ENCODE measurements at regions not wholly inside any gene's neighbourhood (a gene's known extent, or its start where the extent isn't known, plus 50 kb on each side); places are given as distances from the start of the nearest gene placed in this dataset.
A peak's percentile ranks its signal among the peaks of the same experiment; 100 is the strongest.
"Not testable (repeated sequence)": the region's sequence is repeated elsewhere in the genome, so short reads cannot be mapped to it uniquely, and the experiment has no call there.

DNA sequence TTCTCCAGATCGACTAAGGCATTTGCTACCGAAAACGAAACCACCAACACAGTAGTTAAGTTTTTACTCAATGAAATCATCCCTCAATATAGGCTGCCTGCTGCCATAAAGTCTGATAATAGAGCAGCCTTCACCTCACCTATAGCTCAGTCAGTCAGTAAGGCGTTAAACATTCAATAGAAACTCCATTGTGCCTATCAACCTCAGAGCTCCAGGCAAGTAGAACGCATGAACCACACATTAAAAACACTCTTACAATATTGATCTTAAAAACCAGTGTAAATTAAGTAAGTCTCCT is 160.6 kb downstream of the DEFB131A start:
- not testable (repeated sequence) for DNase-seq

DNA sequence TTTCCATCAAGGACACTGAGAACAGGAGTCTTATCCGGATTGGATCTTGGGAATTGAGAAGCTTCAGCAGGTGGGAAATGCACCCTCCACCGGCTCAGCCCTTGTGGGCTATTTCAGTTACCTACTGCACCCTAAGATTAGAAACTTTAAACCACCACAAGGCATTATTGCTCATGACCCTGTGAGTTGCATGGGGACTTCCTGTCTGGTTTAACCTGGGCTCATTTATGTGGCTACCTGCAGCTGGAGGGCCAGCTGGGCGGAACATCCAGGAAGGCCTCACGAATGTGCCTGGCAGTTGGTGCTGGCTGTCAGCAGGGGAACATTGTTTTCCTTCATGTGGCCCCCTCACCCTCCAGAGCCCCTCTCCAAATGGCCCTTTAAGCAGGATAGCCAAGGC is 164.1 kb downstream of the DEFB131A start:
- no peak for DNase-seq

DNA sequence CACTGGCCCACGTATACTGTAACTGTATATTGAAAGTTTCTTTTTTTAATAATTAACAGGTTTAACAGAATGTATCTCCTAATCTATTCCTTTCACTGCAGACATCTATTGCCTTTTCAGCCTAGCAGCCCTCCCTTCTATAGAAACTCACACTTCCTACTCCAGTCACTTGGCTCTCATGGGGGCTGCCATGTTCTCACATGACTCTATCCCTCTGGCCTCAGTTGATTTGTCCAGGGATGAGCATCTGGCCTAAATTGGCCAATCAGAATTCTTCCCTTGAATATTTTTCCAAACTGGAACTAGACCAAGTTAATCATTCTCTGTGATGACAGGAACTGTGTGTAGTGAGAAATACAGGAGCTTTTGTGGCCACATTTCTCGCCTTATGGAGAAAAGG is 166.1 kb downstream of the DEFB131A start:
- not testable (repeated sequence) for DNase-seq

DNA sequence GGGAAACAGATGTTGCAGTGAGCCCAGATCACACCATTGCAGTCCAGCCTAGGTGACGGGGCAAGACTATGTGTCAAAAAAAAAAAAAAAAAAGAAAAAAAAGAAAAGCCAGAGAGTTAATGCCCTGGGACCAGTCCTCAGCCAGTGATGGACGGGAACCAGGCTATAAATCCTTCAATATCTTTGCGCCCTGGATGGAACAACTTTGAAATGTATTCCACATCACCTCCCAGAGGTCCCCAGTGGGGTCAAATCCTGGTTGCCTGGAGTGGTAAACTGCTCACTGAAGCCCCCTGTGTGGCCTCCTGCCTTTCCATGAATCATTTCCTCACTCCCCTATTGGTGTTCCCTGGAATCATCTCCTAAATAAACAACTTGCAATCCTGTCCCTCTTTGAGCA is 166.9 kb downstream of the DEFB131A start:
- no peak for DNase-seq

DNA sequence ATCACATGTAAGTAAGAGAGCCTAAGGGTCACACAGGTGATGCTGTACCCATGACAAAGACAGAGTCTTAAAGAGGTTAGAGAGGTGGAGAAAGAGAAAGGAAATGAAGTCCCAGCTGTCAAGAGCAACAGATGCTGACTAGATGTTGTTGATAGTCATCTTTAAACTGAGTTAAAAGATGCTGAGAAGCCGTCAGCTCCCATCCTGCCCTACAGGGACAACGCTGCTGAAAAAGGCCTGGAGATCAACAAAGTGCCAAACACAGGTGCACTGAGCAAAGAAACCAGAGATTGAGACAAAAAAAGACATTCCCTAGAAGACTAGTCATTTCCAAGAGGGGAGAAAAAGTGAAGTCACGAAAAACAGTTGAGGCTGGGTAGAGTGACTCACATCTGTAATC is 145.0 kb upstream of the DRD5 start:
- not testable (repeated sequence) for DNase-seq

DNA sequence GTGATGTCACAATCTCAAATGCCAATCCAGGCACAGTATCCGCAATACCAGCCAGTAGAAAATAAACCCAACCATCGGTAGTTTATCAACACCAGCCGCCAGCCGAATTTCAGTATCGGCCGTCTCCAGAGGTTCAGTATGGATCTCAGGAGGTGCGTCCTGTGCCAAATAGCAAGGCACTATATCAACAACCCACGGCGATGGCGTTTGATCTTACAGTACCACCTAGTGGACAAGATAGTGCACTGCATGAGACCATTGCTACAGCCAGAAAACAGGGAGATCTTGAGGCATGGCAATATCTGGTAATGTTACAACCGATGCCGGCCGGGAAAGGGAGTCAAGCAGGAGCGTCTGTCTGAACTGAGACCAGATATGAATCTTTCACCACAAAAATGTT is 121.8 kb upstream of the DRD5 start:
- not testable (repeated sequence) for DNase-seq

DNA sequence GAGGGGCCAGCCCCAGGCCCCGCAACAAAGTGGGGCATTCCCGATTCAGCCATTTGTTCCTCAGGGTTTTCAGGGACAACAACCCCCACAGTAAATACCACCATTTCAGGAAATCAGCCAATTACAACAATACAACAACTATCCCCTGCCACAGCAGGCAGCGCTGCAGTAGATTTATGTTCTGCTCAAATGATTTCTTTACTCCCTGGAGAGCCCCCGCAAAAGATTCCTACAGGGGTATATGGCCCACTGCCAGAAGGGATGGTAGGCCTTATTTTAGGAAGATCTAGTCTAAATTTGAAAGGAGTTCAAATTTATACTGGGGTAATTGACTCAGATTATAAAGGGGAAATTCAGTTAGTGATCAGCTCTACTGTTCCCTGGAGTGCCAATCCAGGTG is 120.5 kb upstream of the DRD5 start:
- DNase-seq, result not testable (repeated sequence)

DNA sequence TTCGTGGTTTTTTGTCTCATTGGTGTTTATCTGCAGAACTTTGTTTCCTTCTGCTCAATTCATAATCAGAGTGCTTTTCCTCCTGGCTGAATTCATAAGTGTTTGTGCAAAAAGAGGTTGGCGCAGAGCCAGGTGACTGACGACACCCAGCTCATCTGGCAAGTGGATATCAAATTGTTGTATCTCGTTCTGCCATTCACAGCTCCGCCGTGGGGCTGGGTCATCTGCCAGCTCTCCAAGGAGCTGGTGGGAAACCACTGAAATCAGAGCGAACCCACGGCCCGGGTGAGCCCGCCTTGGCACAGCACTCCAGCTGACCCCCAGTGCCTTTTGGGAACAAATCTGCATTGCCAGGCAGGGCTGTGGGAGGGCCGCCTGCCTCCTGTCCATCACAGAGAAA is 110.7 kb upstream of the DRD5 start:
- DNase-seq, result not testable (repeated sequence)

DNA sequence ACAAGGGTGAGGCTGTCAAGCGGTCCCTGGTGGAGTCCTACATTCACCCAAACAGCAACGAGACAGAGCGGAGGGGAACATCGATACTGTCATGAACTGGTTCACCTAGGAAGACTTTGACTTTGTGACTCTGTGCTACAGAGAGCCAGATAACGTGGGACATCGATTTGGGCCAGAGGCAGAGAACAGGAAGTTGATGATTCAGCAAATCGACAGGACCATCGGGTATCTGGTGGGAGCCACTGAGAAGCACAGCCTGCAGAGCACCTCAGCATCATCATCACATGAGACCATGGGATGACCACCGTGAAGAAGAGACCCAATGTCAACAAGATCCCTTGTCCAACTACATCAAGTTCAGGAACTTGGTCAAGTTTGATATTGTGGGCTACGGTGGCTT is 104.1 kb upstream of the DRD5 start:
- DNase-seq, result not testable (repeated sequence)

DNA sequence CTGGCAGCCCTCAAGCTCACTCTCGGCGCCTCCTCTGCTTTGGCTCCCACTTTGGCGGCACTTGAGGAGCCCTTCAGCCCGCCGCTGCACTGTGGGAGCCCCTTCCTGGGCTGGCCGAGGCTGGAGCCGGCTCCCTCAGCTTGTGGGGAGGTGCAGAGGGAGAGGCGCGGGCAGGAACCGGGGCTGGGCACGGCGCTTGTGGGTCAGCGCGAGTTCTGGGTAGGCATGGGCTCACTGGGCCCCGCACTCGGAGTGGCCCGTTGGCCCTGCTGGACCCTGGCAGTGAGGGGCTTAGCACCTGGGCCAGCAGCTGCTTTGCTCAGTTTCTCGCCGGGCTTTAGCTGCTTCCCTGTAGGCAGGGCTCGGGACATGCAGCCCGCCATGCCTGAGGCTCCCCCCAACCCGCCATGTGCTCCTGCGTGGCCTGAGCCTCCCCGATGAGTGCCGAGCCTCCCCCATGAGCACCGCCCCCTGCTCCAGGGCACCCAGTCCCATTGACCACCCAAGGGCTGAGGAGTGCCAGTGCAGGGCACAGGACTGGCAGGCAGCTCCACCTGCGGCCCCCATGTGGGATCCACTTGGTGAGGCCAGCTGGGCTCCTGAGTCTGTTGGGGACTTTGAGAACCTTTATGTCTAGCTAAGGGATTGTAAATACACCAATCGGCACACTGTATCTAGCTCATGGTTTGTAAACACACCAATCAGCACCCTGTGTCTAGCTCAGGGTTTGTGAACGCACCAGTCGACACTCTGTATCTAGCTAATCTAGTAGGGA is 101.5 kb upstream of the DRD5 start:
- DNase-seq, result no peak

DNA sequence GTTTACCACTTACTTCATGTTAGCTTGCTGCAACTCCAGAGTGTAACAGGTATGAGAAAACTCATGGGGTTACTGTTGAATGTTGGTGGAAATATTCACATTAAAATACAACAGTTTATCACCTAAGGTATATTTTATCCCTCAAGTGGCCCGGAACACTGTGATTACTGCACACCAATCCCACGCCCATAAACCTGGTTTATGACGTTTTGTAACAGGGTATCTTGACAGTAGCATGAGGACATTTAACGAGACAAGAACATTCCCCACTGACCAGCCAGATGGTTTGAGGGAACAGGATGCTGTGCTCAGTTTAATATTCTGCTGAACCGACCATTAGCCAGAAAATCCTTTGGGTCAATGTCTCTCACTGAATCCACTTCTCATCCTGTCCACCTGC is 98.3 kb upstream of the DRD5 start:
- DNase-seq, result not testable (repeated sequence)

DNA sequence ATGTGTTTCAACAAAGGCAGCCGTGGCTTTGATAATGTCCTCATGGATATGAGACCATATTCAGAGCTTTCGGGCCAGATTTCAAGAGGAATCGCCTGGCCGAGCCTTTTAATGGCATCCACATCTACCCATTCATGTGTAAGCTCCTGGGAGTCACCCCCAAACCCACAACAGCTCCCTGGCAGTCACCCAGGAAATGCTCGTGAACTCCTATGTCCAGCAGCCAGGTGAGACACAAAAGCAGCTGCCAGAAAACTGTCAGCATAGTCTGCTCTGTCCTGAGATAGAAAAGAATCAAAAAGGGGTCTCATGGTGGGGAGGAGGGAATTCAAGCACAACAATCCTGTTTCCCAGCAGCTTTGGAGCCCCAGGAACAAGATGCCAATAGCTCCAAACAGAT is 96.4 kb upstream of the DRD5 start:
- DNase-seq, result not testable (repeated sequence)

DNA sequence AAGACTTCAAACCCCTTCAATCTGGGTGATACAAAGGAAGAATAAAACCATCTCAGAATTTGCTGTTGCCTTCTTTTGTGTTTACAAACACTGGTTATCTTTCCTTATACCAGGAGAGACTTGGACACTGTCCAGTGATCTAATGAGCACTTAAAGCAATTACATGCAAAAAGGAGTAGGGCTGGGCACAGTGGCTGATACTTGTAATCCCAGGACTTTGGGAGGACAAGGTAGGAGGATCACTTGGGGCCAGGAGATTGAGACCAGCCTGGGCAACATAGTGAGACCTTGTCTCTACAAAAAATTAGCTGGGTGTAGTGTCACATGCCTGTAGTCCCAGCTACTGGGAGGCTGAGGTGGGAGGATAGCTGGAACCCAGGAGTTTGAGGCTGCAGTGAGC is 95.7 kb upstream of the DRD5 start:
- no peak for DNase-seq

DNA sequence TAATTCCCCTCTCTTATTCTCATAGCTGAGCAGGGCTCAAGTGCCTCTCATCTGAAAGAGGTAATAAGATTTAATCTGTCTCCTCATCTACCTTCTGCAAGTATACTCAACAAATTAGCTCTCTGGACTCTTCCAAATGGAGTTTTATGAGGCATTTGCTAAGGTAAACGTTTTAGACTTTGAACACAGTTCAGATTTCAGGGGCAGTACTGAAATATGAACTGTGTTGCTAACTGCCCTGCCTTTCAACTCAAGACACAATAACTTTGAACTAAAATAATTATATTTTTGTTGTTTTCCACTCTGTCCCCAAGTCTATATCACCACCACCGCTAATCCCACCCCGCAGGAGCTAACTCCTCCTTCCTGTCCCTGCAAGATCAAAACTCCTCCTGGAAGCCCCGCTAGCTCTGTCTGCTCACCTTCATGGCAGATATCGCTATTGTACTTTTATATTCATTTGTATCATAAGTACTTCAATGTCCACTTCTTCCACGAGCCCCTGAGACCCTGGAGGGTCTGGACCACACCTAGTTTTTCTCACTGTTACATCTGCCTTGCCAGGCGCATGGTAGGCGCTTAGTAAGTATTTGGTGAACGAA is 90.7 kb upstream of the DRD5 start:
- not testable (repeated sequence) for DNase-seq

DNA sequence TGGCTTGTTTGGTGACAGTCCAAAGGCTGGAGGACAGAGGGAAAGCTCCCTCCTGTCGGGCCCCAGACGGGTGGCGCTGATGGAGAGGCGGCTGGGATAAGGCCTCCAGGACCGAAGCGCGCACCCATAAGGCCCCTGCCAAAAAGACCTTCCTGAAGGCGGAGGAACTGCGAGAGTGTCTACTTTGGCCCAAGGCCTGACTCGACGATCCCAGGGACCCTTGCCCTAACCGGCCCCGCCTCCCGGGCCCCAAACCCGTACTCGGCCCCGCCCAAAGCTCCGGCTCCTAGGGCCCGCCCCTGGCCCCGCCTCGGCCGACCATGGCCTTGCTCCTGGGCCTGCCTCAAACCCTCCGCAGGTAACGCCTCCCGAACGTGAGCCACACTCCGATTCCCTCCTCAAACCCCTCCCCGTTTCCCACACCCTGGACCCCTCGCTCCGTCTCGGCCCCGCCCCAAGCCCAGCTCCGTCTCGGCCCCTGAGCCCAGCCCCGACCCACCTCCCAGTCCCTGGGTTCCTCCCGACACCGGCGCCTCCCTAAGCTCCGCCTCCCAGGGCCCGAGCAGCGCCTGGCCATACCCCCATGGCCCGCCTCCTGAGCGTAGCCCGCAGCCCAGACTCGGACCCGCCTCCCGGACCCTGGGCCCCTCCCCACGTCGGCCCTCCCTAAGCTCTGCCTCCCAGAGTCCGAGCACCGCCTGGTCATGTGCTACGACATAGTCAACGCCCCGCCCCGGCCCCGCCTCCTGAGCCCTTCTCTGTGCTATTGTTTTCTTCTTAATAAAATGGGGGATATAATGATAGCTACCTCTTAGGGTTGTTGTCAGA is 90.0 kb upstream of the DRD5 start:
- peak in 1 of 2 experiments; percentile 80 for DNase-seq

DNA sequence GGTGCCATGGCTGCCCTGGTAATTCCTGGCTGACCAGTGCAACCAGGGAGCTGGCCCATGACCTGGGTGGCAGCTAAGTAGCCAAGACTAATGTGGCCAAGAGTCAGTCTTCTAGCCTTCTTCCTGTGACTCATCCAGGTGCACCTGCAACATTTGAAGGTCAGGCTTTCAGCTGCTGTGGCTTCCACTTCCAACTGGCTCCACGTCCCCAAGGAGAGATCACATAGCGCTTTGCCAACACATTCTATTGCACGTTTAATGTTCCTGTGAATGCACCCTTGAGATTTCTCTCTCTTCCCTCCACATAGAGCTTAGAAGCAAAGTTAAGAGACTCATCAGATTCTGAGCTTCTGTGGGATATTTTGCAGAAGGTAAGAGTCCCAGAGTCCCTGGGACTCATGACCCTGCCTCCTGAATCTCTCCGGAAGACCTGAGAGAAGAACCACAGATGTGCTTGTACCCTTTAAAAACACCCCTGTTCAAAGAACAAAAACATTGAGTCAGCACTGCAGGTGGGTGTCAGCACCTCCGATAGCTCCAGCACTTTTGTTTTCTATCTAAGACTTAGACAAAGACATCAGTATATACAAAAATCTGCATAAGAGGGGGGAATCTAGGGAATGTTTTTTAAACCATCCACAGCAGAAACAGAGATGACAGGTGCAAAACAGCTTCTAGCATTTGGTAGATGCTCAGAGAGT is 88.5 kb upstream of the DRD5 start:
- not testable (repeated sequence) for DNase-seq

DNA sequence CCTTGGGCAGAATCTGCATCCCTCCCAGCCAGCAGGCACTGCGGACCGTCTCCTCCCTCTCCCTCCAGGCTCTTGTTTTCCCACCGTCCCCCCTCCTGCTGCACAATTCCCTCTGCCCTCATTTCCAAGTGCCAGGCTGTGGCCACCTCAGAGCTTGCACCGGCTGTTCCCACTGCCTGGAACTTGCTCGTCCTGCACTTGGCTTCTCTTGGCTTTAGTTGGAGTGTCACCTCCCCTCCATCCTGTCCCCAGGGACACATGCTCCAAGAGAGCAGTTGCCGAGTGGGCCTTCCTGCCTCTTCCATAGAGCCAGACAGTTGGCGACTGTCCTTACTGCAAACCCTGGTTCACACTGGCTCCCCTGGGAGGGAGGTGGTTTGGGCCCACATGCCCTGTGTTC is 87.0 kb upstream of the DRD5 start:
- DNase-seq, result not testable (repeated sequence)

DNA sequence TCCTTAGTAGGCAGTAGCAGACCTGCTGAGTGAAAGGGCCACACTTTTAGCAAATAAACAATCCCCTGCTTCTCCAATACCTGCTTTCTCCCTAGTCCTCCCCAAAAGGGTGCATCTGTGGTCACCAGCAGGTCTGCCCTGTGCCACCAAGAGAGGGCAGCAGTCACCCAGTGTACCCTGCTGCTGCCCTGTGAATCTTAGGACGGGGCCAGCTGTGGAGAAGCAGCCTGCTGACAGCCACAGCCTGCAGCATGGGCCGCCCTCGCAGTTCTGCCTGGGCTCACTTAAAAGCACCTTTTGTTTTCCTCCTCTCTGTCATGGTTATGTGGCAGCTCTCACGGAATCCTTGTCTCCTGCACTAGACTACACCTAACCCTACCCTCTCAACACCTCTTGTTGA is 85.4 kb upstream of the DRD5 start:
- not testable (repeated sequence) for DNase-seq

DNA sequence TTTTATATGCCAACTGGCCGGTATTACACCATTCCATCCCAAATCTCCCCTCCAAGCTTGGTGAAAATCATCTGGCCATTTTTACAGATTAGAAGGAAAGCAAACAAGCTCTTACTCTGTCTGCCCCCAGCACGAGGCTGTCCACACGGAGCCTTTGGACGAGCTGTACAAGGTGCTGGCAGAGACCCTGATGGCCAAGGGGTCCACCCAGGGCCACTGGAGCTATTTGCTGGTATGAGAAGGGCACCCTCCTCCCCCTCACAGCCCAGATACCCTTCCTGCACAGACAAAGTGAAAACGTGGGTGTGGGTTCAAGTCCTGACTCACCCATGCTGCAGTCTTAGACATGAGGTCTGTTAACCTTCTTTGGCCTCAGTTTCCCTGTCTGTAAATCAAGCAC is 84.9 kb upstream of the DRD5 start:
- DNase-seq, result not testable (repeated sequence)

DNA sequence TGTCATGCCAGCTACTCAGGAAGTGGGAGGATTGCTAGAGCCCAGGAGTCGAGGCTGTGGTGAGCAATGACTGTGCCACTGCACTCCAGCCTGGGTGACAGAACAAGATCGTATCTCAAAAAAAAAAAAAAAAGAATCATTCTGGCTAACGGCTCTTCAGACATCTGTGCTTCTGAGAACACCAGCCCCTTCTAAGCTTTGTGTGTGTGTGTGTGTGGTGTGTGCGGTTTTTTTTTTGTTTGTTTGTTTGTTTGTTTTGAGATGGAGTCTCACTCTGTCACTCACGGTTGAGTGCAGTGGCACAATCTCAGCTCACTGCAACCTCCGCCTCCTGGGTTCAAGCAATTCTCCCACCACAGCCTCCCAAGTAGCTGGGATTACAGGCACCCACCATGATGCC is 79.4 kb upstream of the DRD5 start:
- DNase-seq, result not testable (repeated sequence)

DNA sequence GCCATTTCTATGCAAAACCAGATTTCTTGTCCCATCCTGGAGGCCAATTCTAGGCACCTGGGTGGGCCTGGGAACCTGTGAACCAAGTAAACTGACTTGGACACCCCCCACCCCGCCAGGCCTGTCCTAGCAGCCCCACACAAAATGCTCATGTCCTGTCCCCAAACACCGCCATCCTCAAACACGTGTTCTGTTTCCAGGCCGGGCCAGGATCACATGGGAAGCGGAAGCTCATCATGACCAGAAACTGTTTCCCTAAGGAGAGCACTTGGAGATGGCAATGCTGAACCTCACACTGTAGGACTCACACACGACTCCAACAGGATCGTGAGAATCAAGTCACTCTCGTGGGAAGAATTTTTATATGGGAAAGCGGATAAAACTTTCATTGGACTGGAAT is 78.7 kb upstream of the DRD5 start:
- DNase-seq, result not testable (repeated sequence)

DNA sequence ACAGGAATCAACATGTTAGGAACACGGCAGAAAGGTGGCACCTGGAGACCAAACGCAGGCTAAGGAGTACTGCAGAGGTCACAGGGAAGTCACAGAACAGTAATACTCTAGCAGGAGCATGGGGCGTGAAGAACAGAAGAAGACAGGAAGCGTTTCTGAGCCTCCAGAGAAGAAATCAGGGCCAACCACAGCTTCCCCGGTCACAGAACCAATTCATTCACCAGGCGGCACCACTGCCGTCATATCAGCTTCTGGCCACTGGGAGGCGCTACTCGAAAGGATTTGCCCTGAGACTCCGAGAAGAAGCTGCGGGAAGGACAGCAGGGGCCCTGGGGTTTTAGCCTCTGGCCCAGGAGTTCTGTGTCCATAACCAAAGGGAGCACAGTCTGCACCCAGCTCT is 78.0 kb upstream of the DRD5 start:
- DNase-seq, result no peak

DNA sequence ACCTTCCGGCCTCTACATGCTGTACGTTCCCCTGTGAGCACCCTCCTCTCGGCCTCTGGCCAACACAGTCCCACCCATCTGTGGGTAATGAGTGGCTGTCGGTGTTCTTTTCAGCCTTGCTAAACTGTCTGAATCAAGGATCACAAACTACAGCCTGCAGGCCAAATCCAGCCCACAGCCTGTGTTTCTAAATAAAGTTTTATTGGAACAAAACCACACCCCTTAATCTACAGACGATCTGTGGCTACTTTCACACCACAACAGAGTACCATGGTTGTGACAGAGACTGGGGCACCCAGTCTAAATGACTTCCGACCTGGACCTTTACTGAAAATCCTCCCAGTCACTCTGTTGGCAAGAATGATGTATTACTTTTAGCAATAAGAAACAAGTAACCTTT is 77.3 kb upstream of the DRD5 start:
- DNase-seq, result not testable (repeated sequence)
